ENCODE measurements at regions not wholly inside any gene's neighbourhood (a gene's known extent, or its start where the extent isn't known, plus 50 kb on each side); places are given as distances from the start of the nearest gene placed in this dataset.

- TF ChIP-seq CTCF (IDR thresholded peaks at IDR 0.05 in 4 of 5, conservative IDR thresholded peaks at IDR 0.05 in 1 of 5) (no peak), POLR2A (IDR thresholded peaks at IDR 0.05) (no peak)
These were observed 61.5 kb downstream of the HES1 start for GRCh38 chr3:194197396-194197960.

Data from gastrocnemius medialis (tissue), 4 donors.